Left lung (tissue), 4 donors: ENCODE measurements at regions not wholly inside any gene's neighbourhood (a gene's known extent, or its start where the extent isn't known, plus 50 kb on each side); places are given as distances from the start of the nearest gene placed in this dataset.

Source experiments
- ATAC-seq: fragments of 200-7000 bp; cut with Tn5 transposase; one replicate; pipeline ENCODE4 v1.9.1; 2020; ENCODE audit warnings: moderate library complexity
- DNase-seq, 4 donors: peaks; one replicate each; pipeline ENCODE4 v3.0.0-alpha.2; 2013 to 2020
- H3K27ac ChIP-seq, 2 donors: fragments of 200-600 bp; sonication (generic) in 1 of 2; one replicate each; pipeline versions ENCODE4 v1.5.0 to v1.8.0; 2020 to 2021
- H3K27me3 ChIP-seq, 2 donors: fragments of 200-600 bp; sonication (generic) in 1 of 2; one replicate each; pipeline versions ENCODE4 v1.5.0 to v1.8.0; 2020 to 2021
- H3K36me3 ChIP-seq, 2 donors: fragments of 200-600 bp; sonication (generic) in 1 of 2; one replicate each; pipeline versions ENCODE4 v1.5.0 to v1.8.0; 2020 to 2021
- H3K4me1 ChIP-seq, 2 donors: fragments of 200-600 bp; one replicate each; pipeline ENCODE4 v1.8.0; 2021
- H3K4me3 ChIP-seq, 2 donors: fragments of 200-600 bp; sonication (generic) in 1 of 2; one replicate each; pipeline versions ENCODE4 v1.5.0 to v1.8.0; 2020 to 2021; ENCODE audit warnings: mild to moderate bottlenecking in 1 of 2
- H3K9me3 ChIP-seq, 2 donors: fragments of 200-600 bp; sonication (generic) in 1 of 2; one replicate each; pipeline versions ENCODE4 v1.5.0 to v1.8.0; 2020 to 2021
- intact Hi-C, 2 donors: fragments of 100-400 bp; cut with DNase I; formaldehyde crosslinking; loops; one replicate each; pipeline versions ENCODE4 v1.11.2 to v1.14.2; 2022
- TF ChIP-seq, protein P1 (sequence below), 2 donors: fragments of 200-600 bp; sonication (generic) in 1 of 2; IDR thresholded peaks; one replicate each; pipeline versions ENCODE4 v1.5.0 to v1.8.0; 2021; ENCODE audit warnings: antibody characterized with exemption in 2 of 2
- donor health status: DM: no; HTN: yes; CAD: no.
- donor health status: DM: no; HTN: no; CAD: no.

DNA sequence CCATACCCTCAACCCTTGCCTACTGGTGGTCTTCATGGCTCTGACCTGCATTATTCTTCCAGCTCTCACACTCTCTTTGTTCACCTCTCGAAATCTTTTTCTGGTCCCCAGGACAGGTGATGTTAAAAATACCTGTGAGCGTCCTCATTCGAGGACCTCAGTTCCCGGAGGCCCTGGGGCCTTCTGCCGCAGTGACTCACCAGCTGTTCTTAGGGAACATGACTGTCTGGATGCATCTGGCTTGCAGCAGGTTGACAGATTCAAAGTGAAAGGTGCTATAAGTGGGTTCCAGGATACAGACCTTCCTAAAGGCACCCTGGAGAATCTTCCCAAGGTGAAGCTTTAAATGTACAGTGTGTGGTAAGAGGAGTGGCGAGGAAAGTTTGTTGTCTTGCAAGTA lies 210.4 kb upstream of the KCNG1 start:
- Histone ChIP-seq H3K27ac (no peak overlapping the region), H3K4me3 (no peak overlapping the region), H3K36me3 (no peaks in the 10 kb centered on the region), H3K4me1 (no peaks in the 10 kb centered on the region), H3K9me3 (no peaks in the 10 kb centered on the region), H3K27me3 (peaks cover 0 to 20% of the 10 kb centered on the region in 2 donors)
- TF ChIP-seq, protein P1, sequence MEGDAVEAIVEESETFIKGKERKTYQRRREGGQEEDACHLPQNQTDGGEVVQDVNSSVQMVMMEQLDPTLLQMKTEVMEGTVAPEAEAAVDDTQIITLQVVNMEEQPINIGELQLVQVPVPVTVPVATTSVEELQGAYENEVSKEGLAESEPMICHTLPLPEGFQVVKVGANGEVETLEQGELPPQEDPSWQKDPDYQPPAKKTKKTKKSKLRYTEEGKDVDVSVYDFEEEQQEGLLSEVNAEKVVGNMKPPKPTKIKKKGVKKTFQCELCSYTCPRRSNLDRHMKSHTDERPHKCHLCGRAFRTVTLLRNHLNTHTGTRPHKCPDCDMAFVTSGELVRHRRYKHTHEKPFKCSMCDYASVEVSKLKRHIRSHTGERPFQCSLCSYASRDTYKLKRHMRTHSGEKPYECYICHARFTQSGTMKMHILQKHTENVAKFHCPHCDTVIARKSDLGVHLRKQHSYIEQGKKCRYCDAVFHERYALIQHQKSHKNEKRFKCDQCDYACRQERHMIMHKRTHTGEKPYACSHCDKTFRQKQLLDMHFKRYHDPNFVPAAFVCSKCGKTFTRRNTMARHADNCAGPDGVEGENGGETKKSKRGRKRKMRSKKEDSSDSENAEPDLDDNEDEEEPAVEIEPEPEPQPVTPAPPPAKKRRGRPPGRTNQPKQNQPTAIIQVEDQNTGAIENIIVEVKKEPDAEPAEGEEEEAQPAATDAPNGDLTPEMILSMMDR (IDR thresholded peaks at IDR 0.05): no peak
- intact Hi-C loops: no loop called here
- no peak for ATAC-seq
- no peak for DNase-seq

- ATAC-seq (no peak), DNase-seq (no peak)
- no peak overlapping the region for H3K4me3 ChIP-seq
- intact Hi-C loops: no loop called here
- H3K27me3 ChIP-seq: peaks cover 0 to 20% of the 10 kb centered on the region in 2 donors
- H3K27ac ChIP-seq: no peak overlapping the region
- H3K9me3 ChIP-seq: no peaks in the 10 kb centered on the region
- no peaks in the 10 kb centered on the region for H3K36me3 ChIP-seq
- H3K4me1 ChIP-seq: no peaks in the 10 kb centered on the region
- TF ChIP-seq, protein P1 (IDR thresholded peaks at IDR 0.05): no peak
Observed at GRCh38 chr20:51230727-51231126, 207.8 kb upstream of the KCNG1 start.

GRCh38 chr20:51228763-51229162 lies 205.9 kb upstream of the KCNG1 start:
- H3K36me3 ChIP-seq: no peaks in the 10 kb centered on the region
- no peaks in the 10 kb centered on the region for H3K4me1 ChIP-seq
- no peak for ATAC-seq
- no peak for DNase-seq
- H3K27ac ChIP-seq: no peak overlapping the region
- intact Hi-C loops: no loop called here
- H3K27me3 ChIP-seq: peaks cover 0 to 23% of the 10 kb centered on the region in 2 donors
- TF ChIP-seq, protein P1 (IDR thresholded peaks at IDR 0.05): no peak
- H3K4me3 ChIP-seq: no peak overlapping the region
- no peaks in the 10 kb centered on the region for H3K9me3 ChIP-seq

GRCh38 chr20:51227744-51228143 lies 204.8 kb upstream of the KCNG1 start:
- TF ChIP-seq, protein P1 (IDR thresholded peaks at IDR 0.05): no peak
- no peaks in the 10 kb centered on the region for H3K9me3 ChIP-seq
- H3K27ac ChIP-seq: no peak overlapping the region
- DNase-seq (no peak), ATAC-seq (no peak)
- peaks cover 0 to 29% of the 10 kb centered on the region in 2 donors for H3K27me3 ChIP-seq
- intact Hi-C loops: no loop called here
- no peaks in the 10 kb centered on the region for H3K4me1 ChIP-seq
- H3K36me3 ChIP-seq: no peaks in the 10 kb centered on the region
- H3K4me3 ChIP-seq: no peak overlapping the region

GRCh38 chr20:51223183-51223720 lies 200.3 kb upstream of the KCNG1 start:
- no peaks in the 10 kb centered on the region for H3K4me1 ChIP-seq
- TF ChIP-seq, protein P1 (IDR thresholded peaks at IDR 0.05): no peak
- peaks cover 4 to 54% of the 10 kb centered on the region in 2 donors for H3K27me3 ChIP-seq
- no peak for DNase-seq
- no peaks in the 10 kb centered on the region for H3K36me3 ChIP-seq
- no peak overlapping the region for H3K27ac ChIP-seq
- intact Hi-C loops: no loop called here
- H3K9me3 ChIP-seq: no peaks in the 10 kb centered on the region
- no peak overlapping the region for H3K4me3 ChIP-seq
- ATAC-seq: no peak
